ENCODE measurements at regions not wholly inside any gene's neighbourhood (a gene's known extent, or its start where the extent isn't known, plus 50 kb on each side); places are given as distances from the start of the nearest gene placed in this dataset.

- TF ChIP-seq GABPA (IDR thresholded peaks at IDR 0.05; ENCODE audit: low read depth) (no peak), REST (IDR thresholded peaks at IDR 0.05; ENCODE audit: insufficient replicate concordance, low read depth) (no peak), POLR2AphosphoS5 (IDR thresholded peaks at IDR 0.05; ENCODE audit: low read depth) (no peak)
- TF ChIP-seq, protein P1, sequence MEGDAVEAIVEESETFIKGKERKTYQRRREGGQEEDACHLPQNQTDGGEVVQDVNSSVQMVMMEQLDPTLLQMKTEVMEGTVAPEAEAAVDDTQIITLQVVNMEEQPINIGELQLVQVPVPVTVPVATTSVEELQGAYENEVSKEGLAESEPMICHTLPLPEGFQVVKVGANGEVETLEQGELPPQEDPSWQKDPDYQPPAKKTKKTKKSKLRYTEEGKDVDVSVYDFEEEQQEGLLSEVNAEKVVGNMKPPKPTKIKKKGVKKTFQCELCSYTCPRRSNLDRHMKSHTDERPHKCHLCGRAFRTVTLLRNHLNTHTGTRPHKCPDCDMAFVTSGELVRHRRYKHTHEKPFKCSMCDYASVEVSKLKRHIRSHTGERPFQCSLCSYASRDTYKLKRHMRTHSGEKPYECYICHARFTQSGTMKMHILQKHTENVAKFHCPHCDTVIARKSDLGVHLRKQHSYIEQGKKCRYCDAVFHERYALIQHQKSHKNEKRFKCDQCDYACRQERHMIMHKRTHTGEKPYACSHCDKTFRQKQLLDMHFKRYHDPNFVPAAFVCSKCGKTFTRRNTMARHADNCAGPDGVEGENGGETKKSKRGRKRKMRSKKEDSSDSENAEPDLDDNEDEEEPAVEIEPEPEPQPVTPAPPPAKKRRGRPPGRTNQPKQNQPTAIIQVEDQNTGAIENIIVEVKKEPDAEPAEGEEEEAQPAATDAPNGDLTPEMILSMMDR (IDR thresholded peaks at IDR 0.05; ENCODE audit: insufficient read depth, low read length), result no peak
These were observed 479.8 kb downstream of the DNAH5 start for GRCh38 chr5:13464532-13465193.
